K562 (cell line): ENCODE measurements at regions not wholly inside any gene's neighbourhood (a gene's known extent, or its start where the extent isn't known, plus 50 kb on each side); places are given as distances from the start of the nearest gene placed in this dataset.
A peak's percentile ranks its signal among the peaks of the same experiment; 100 is the strongest.

Experiments
- ARID1B ChIP-seq: fragments of 450-650 bp; IDR thresholded peaks from 2 replicates; pipeline ENCODE4 v1.6.1; 2016; ENCODE audit warnings: antibody characterized with exemption, mild to moderate bottlenecking, inconsistent platforms
- ATF3 ChIP-seq, 2 experiments: fragments of 450-650 bp in 1 of 2; sonication (generic) in 1 of 2; formaldehyde crosslinking in 1 of 2; IDR thresholded peaks in 1 of 2; conservative IDR thresholded peaks in 1 of 2; 2 replicates each; pipeline versions ENCODE4 v1.6.1 to v1.8.1; 2016 to 2023; ENCODE audit warnings: mild to moderate bottlenecking in 2 of 2, moderate library complexity in 2 of 2, inconsistent platforms in 1 of 2, missing genetic modification reagents in 1 of 2
- BACH1 ChIP-seq: fragments of 200-800 bp; sonication (Bioruptor generic); IDR thresholded peaks from 2 replicates; pipeline ENCODE4 v1.6.1; 2016; ENCODE audit warnings: missing genetic modification characterization, missing compliant biosample characterization
- BRD9 ChIP-seq: fragments of 450-650 bp; IDR thresholded peaks from 2 replicates; pipeline ENCODE4 v1.6.1; 2018; ENCODE audit warnings: low read depth; ENCODE audit not compliant: partially characterized antibody
- C11orf30 ChIP-seq: fragments of 450-650 bp; IDR thresholded peaks from 2 replicates; pipeline ENCODE4 v1.6.1; 2016; ENCODE audit warnings: low read depth, mild to moderate bottlenecking
- CEBPB ChIP-seq: fragments of 450-650 bp; IDR thresholded peaks from 2 replicates; pipeline ENCODE4 v1.6.1; 2016; ENCODE audit warnings: missing genetic modification characterization, missing compliant biosample characterization
- DDX20 ChIP-seq: fragments of 450-650 bp; IDR thresholded peaks from 2 replicates; pipeline ENCODE4 v1.6.1; 2016; ENCODE audit warnings: missing genetic modification characterization, low read depth, mild to moderate bottlenecking, missing compliant biosample characterization, moderate library complexity
- DMBX1 ChIP-seq: fragments of 250-450 bp; sonication (Bioruptor Pico); IDR thresholded peaks from 2 replicates; pipeline ENCODE4 v1.8.0; 2022; ENCODE audit warnings: inconsistent platforms, mild to moderate bottlenecking, moderate library complexity, borderline replicate concordance
- DPF2 ChIP-seq: fragments of 450-650 bp; IDR thresholded peaks from 2 replicates; pipeline ENCODE4 v1.6.1; 2016
- E2F8 ChIP-seq: fragments of 450-650 bp; IDR thresholded peaks from 2 replicates; pipeline ENCODE4 v1.7.1; 2018; ENCODE audit warnings: mild to moderate bottlenecking, low read depth; ENCODE audit not compliant: partially characterized antibody
- ELF1 ChIP-seq: fragments of 200-800 bp; sonication (Bioruptor generic); IDR thresholded peaks from 2 replicates; pipeline ENCODE4 v1.6.1; 2016; ENCODE audit warnings: missing genetic modification characterization, missing compliant biosample characterization
- GMEB1 ChIP-seq: fragments of 250-450 bp; sonication (Bioruptor Pico); IDR thresholded peaks from 2 replicates; pipeline ENCODE4 v1.4.0; 2020; ENCODE audit warnings: mild to moderate bottlenecking
- KLF16 ChIP-seq: IDR thresholded peaks from 2 replicates; pipeline ENCODE4 v1.6.1; 2016; ENCODE audit warnings: antibody characterized with exemption
- MAFF ChIP-seq: IDR thresholded peaks from 2 replicates; pipeline ENCODE4 v1.6.1; 2012; ENCODE audit warnings: low read length, improper control_type of control experiment
- NFE2L1 ChIP-seq: fragments of 450-650 bp; IDR thresholded peaks from 2 replicates; pipeline ENCODE4 v1.6.1; 2016; ENCODE audit warnings: missing genetic modification characterization, low read depth, mild to moderate bottlenecking, missing compliant biosample characterization, moderate library complexity, borderline replicate concordance
- NR2C1 ChIP-seq, 2 experiments: fragments of 450-650 bp; IDR thresholded peaks; 2 replicates each; pipeline ENCODE4 v1.6.1; 2017; ENCODE audit warnings: mild to moderate bottlenecking in 2 of 2, antibody characterized with exemption in 1 of 2, inconsistent platforms in 1 of 2, missing compliant biosample characterization in 1 of 2, missing genetic modification characterization in 1 of 2
- NR4A1 ChIP-seq, 2 experiments: fragments of 250-450 bp in 1 of 2; fragments of 450-650 bp in 1 of 2; sonication (Bioruptor Pico) in 1 of 2; IDR thresholded peaks; 2 replicates each; pipeline versions ENCODE4 v1.4.0 to v1.6.1; 2016 to 2020; ENCODE audit warnings: mild to moderate bottlenecking in 2 of 2, missing compliant biosample characterization in 1 of 2, missing genetic modification characterization in 1 of 2, moderate library complexity in 1 of 2
- PHF20 ChIP-seq: fragments of 450-650 bp; IDR thresholded peaks from 2 replicates; pipeline ENCODE4 v1.6.1; 2018; ENCODE audit not compliant: partially characterized antibody
- RFX5 ChIP-seq: IDR thresholded peaks from 2 replicates; pipeline ENCODE4 v1.6.1; 2011; ENCODE audit warnings: low read depth, mild to moderate bottlenecking, improper control_type of control experiment, low read length
- TAF7 ChIP-seq: fragments of 450-650 bp; IDR thresholded peaks from 2 replicates; pipeline ENCODE4 v1.6.1; 2016; ENCODE audit warnings: missing genetic modification characterization, missing compliant biosample characterization
- TAF9B ChIP-seq: fragments of 450-650 bp; IDR thresholded peaks from 2 replicates; pipeline ENCODE4 v1.6.1; 2018; ENCODE audit warnings: mild to moderate bottlenecking; ENCODE audit not compliant: partially characterized antibody
- TEAD2 ChIP-seq: fragments of 450-650 bp; IDR thresholded peaks from 2 replicates; pipeline ENCODE4 v1.6.1; 2016; ENCODE audit warnings: missing genetic modification characterization, control low read depth, missing compliant biosample characterization

GRCh38 chr6:14453712-14454472, 336.3 kb downstream of the CD83 start (continued):
- peak; percentile 45; the same call in 1 of the 2 replicates for TF ChIP-seq ATF3 (IDR thresholded peaks at IDR 0.05)
- no peak for TF ChIP-seq ATF3 (CRISPR knock-in tag; conservative IDR thresholded peaks at IDR 0.05)
- no peak for TF ChIP-seq NR2C1 (IDR thresholded peaks at IDR 0.05)
- TF ChIP-seq NR2C1 (tag; IDR thresholded peaks at IDR 0.05), result peak; percentile 55; the same call in 1 of the 2 replicates
- no peak for TF ChIP-seq TAF9B
- peak; percentile 40; the same call in 1 of the 2 replicates for TF ChIP-seq BACH1 (tag)
- peak; percentile 51; the same call in 1 of the 2 replicates for TF ChIP-seq TEAD2
- peak; percentile 48 for TF ChIP-seq DMBX1 (CRISPR knock-in tag)
- no peak for TF ChIP-seq GMEB1 (CRISPR knock-in tag)
- TF ChIP-seq DDX20 (tag), result 0 out of 2 replicates have a peak, but pooled peaks have one; percentile 26
- peak; percentile 47; the same call in 1 of the 2 replicates for TF ChIP-seq ELF1 (tag)
- TF ChIP-seq PHF20, result no peak
- TF ChIP-seq NFE2L1 (tag), result 0 out of 2 replicates have a peak, but pooled peaks have one; percentile 32
- no peak for TF ChIP-seq NR4A1 (CRISPR knock-in tag; IDR thresholded peaks at IDR 0.05)
- peak; percentile 61; the same call in 1 of the 2 replicates for TF ChIP-seq NR4A1 (tag; IDR thresholded peaks at IDR 0.05)
- no peak for TF ChIP-seq KLF16
- no peak for TF ChIP-seq RFX5
- TF ChIP-seq ARID1B, result peak; percentile 24; the same call in 1 of the 2 replicates
- no peak for TF ChIP-seq E2F8
- TF ChIP-seq MAFF, result peak; percentile 46; the same call in 1 of the 2 replicates
- 0 out of 2 replicates have a peak, but pooled peaks have one; percentile 30 for TF ChIP-seq TAF7 (tag)
- TF ChIP-seq CEBPB (tag), result 0 out of 2 replicates have a peak, but pooled peaks have one; percentile 32
- TF ChIP-seq DPF2, result 0 out of 2 replicates have a peak, but pooled peaks have one; percentile 40
- peak; percentile 81 for TF ChIP-seq C11orf30
- peak; percentile 13 for TF ChIP-seq BRD9
